ENCODE measurements at regions not wholly inside any gene's neighbourhood (a gene's known extent, or its start where the extent isn't known, plus 50 kb on each side); places are given as distances from the start of the nearest gene placed in this dataset.

DNA sequence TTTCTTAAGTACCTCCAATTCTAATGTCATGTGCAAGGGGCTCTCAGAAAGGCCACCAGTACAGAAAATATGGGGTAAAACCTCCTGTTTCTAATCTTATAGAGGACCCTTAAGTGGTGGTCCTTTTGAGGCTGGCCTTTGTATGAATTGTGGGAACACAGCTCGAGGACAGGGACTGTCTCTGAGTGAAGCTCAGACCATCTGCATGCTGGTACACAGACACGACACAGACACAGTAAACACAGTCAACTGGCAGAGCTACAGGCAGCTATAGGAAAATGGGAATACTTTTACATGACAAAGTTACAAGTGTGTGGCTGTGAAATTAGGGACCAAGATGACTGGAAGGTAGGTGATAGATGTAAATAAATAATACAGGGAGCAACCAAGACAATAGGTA lies 143.9 kb upstream of the PREP start:
- TF ChIP-seq POLR2A (IDR thresholded peaks at IDR 0.05; ENCODE audit: low read depth, low read length): no peak
- no peak for TF ChIP-seq TAF1 (IDR thresholded peaks at IDR 0.05; ENCODE audit: borderline replicate concordance, low read depth, low read length)
- no peak for TF ChIP-seq POLR2AphosphoS5 (IDR thresholded peaks at IDR 0.05; ENCODE audit: low read depth, low read length)

Measured in GM12892 (cell line).